Upper lobe of left lung (tissue), 6 donors: ENCODE measurements at regions not wholly inside any gene's neighbourhood (a gene's known extent, or its start where the extent isn't known, plus 50 kb on each side); places are given as distances from the start of the nearest gene placed in this dataset.
A peak's percentile ranks its signal among the peaks of the same experiment; 100 is the strongest.

Experiments
- ATAC-seq, 2 donors: fragments of 200-7000 bp; cut with Tn5 transposase; one replicate each; pipeline ENCODE4 v1.9.1; 2022; ENCODE audit warnings: mild to moderate bottlenecking in 2 of 2, moderate library complexity in 2 of 2; ENCODE audit not compliant: low FRiP score in 2 of 2
- DNase-seq, 2 donors: peaks; one replicate each; pipeline ENCODE4 v3.0.0-alpha.2; 2019 to 2020
- H3K27ac ChIP-seq, 4 donors: fragments of 200-600 bp; sonication (generic); one replicate each; pipeline ENCODE4 v1.5.1; 2016 to 2019
- H3K27me3 ChIP-seq, 4 donors: fragments of 200-600 bp; sonication (generic); one replicate each; pipeline ENCODE4 v1.5.1; 2017 to 2019
- H3K36me3 ChIP-seq, 4 donors: fragments of 200-600 bp; sonication (generic); one replicate each; pipeline ENCODE4 v1.5.1; 2016 to 2019
- H3K4me1 ChIP-seq, 4 donors: fragments of 200-600 bp; sonication (generic); one replicate each; pipeline ENCODE4 v1.5.1; 2018 to 2019
- H3K4me3 ChIP-seq, 4 donors: fragments of 200-600 bp; sonication (generic); one replicate each; pipeline ENCODE4 v1.5.1; 2017 to 2019; ENCODE audit warnings: mild to moderate bottlenecking in 2 of 4, moderate library complexity in 1 of 4
- H3K9me3 ChIP-seq, 4 donors: fragments of 200-600 bp; sonication (generic); one replicate each; pipeline ENCODE4 v1.5.1; 2018 to 2019
- EP300 ChIP-seq, 4 donors: sonication (generic); formaldehyde crosslinking; IDR thresholded peaks; one replicate each; pipeline ENCODE4 v1.5.1; 2017; ENCODE audit warnings: antibody characterized with exemption in 4 of 4, control low read depth in 2 of 4
- POLR2A ChIP-seq, 4 donors: fragments of 450-650 bp; IDR thresholded peaks; one replicate each; pipeline ENCODE4 v1.5.1; 2016 to 2017; ENCODE audit warnings: antibody characterized with exemption in 4 of 4, mild to moderate bottlenecking in 2 of 4
- POLR2AphosphoS5 ChIP-seq, 2 donors: sonication (generic); formaldehyde crosslinking; IDR thresholded peaks; one replicate each; pipeline ENCODE4 v1.5.1; 2017; ENCODE audit warnings: antibody characterized with exemption in 2 of 2
- WGBS, 2 donors: methylation state at CpG; one replicate each; pipeline ENCODE4 v1.1.5; 2017 to 2018; 5-methylcytosine and 5-hydroxymethylcytosine counted together
- TF ChIP-seq, protein P1 (sequence below), 6 experiments: fragments of 450-650 bp in 4 of 6; fragments of 200-600 bp in 2 of 6; sonication (generic) in 2 of 6; IDR thresholded peaks; one replicate each; pipeline ENCODE4 v1.5.1; 2016 to 2019; ENCODE audit warnings: antibody characterized with exemption in 6 of 6
- donor health status: DM: no; HTN: no; CAD: no; lungs with moderate emphysema.
- donor health status: DM: no; HTN: yes; CAD: no; lungs with severe emphysema.

DNA sequence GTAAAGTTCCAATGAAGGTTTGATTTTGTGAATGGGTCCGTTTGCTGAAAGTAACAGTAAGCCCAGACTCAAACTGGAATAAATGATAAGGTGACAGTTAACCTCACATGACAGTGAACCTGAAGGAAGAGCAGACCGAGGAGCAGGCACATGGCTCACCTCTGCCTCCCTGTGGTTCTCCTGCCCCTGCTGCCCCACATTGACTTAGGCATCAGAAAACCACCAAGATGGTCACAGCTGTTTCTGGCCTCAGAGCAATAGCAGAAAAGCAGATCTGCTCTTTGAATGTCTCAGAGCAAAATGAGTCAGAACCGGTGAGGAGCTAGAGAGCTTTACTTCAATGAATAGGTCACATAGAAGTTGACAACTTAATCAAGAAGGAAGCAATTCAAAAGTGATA lies 487.6 kb downstream of the METTL4 start:
- DNase-seq (no peak), ATAC-seq (no peak)
- WGBS, 2 donors = 25 to 53% methylated on average over 3 of the region's 3 CpGs
- no peaks in the 10 kb centered on the region for H3K27me3 ChIP-seq
- H3K9me3 ChIP-seq = no peaks in the 10 kb centered on the region
- H3K4me3 ChIP-seq = no peak overlapping the region
- no peaks in the 10 kb centered on the region for H3K36me3 ChIP-seq
- no peak overlapping the region for H3K27ac ChIP-seq
- no peaks in the 10 kb centered on the region for H3K4me1 ChIP-seq
- TF ChIP-seq POLR2A (IDR thresholded peaks at IDR 0.05) (no peak), EP300 (IDR thresholded peaks at IDR 0.05) (no peak), POLR2AphosphoS5 (IDR thresholded peaks at IDR 0.05) (no peak)
- TF ChIP-seq, protein P1, sequence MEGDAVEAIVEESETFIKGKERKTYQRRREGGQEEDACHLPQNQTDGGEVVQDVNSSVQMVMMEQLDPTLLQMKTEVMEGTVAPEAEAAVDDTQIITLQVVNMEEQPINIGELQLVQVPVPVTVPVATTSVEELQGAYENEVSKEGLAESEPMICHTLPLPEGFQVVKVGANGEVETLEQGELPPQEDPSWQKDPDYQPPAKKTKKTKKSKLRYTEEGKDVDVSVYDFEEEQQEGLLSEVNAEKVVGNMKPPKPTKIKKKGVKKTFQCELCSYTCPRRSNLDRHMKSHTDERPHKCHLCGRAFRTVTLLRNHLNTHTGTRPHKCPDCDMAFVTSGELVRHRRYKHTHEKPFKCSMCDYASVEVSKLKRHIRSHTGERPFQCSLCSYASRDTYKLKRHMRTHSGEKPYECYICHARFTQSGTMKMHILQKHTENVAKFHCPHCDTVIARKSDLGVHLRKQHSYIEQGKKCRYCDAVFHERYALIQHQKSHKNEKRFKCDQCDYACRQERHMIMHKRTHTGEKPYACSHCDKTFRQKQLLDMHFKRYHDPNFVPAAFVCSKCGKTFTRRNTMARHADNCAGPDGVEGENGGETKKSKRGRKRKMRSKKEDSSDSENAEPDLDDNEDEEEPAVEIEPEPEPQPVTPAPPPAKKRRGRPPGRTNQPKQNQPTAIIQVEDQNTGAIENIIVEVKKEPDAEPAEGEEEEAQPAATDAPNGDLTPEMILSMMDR (IDR thresholded peaks at IDR 0.05) = no peak

DNA sequence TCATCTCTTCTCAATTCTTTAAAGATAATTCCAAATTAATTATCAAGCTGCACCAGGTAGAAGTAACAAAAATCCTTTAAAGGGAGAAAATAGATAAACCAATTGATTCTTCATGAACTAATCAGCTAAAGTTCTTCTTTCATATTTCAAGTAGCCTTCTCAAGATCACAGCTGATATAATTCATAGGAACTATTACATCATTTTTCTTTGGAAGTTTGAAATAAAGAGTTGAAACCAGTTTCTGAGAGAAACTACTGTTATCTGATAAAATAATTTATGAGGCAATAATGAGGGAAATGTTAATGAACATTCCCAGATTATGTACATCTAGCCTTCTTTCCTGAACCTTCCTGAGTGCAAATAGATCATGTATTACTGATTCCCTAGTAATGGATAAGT lies 484.9 kb downstream of the METTL4 start:
- DNase-seq = no peak
- ATAC-seq = no peak
- no peaks in the 10 kb centered on the region for H3K4me1 ChIP-seq
- no peak overlapping the region for H3K27ac ChIP-seq
- no peak for TF ChIP-seq POLR2A (IDR thresholded peaks at IDR 0.05)
- TF ChIP-seq EP300 (IDR thresholded peaks at IDR 0.05) = no peak
- TF ChIP-seq, protein P1 (IDR thresholded peaks at IDR 0.05) = no peak
- no peak for TF ChIP-seq POLR2AphosphoS5 (IDR thresholded peaks at IDR 0.05)
- no peaks in the 10 kb centered on the region for H3K9me3 ChIP-seq
- H3K27me3 ChIP-seq = no peaks in the 10 kb centered on the region
- no peaks in the 10 kb centered on the region for H3K36me3 ChIP-seq
- H3K4me3 ChIP-seq = no peak overlapping the region

DNA sequence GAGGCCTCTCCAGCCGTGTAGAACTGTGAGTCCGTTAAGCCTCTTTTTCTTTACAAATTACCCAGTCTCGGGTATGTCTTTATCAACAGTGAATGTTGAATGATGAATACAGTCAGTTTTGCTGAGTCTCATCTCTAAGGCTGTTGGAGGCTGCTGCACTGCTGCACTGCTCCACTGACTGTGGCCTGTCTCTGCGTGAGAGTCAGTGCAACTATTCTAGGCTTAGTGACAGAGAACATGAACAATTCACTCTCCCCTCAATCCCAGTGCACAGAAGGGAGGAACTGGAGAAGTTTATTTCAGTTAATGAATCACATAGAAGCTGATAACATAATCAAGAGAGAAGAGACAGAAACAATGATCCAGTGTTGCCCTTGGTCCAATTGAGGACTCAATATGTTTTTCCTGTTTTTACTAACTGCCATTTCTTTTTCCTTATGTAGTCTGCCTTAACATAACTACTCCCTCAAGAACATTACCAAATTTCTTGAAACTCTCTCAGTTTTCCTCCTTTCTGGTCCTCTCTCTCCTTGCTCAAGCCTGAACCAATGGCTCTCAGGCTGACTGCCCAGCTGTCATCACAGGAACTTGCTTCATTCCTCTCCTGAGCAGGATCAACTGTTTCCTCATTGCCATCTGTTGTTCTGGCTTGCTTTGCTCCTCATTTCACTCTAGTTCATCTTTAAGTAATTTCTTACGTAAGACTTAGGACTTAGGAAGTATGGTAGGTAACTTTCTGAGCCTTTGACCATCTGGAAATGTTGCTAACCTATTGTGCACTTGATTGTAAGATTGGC lies 483.2 kb downstream of the METTL4 start:
- Histone ChIP-seq H3K27ac (peak overlapping the region in 1 of 4 donors; percentile 7), H3K4me3 (no peak overlapping the region), H3K9me3 (no peaks in the 10 kb centered on the region), H3K4me1 (no peaks in the 10 kb centered on the region), H3K27me3 (no peaks in the 10 kb centered on the region), H3K36me3 (no peaks in the 10 kb centered on the region)
- DNase-seq = peak in 1 of 2 donors; percentile 22
- peak in 1 of 2 donors; percentile 55 for ATAC-seq
- TF ChIP-seq, protein P1 (IDR thresholded peaks at IDR 0.05) = no peak
- TF ChIP-seq POLR2AphosphoS5 (IDR thresholded peaks at IDR 0.05) = no peak
- no peak for TF ChIP-seq EP300 (IDR thresholded peaks at IDR 0.05)
- no peak for TF ChIP-seq POLR2A (IDR thresholded peaks at IDR 0.05)
- 83 to 88% methylated on average over 5 of the region's 5 CpGs for WGBS, 2 donors

DNA sequence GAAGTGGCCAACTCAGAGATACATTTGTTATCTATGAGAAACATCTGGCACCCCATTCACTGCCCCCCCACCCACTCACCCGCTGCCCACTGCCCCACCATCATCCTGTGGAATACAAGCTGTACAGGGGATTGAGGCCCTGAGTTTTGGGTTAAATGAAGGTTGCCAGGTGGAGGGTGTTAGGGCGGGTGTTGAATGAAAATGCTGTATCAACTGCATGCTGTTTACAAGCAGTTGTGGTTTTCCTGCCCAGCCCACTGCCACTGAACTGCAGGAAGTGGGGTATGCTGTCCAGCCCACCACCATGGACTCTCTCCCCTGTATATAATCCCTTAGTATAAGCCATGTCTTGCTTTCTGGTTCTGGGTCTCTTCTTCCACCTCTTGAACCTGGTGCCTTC lies 481.9 kb downstream of the METTL4 start:
- ATAC-seq (no peak), DNase-seq (no peak)
- no peaks in the 10 kb centered on the region for H3K36me3 ChIP-seq
- H3K9me3 ChIP-seq = no peaks in the 10 kb centered on the region
- no peak overlapping the region for H3K4me3 ChIP-seq
- H3K27me3 ChIP-seq = no peaks in the 10 kb centered on the region
- no peak overlapping the region for H3K27ac ChIP-seq
- no peak for TF ChIP-seq EP300 (IDR thresholded peaks at IDR 0.05)
- TF ChIP-seq POLR2AphosphoS5 (IDR thresholded peaks at IDR 0.05) = no peak
- TF ChIP-seq, protein P1 (IDR thresholded peaks at IDR 0.05) = no peak
- TF ChIP-seq POLR2A (IDR thresholded peaks at IDR 0.05) = no peak
- 0 to 38% methylated on average over 1 to 2 of the region's 2 CpGs for WGBS, 2 donors
- no peaks in the 10 kb centered on the region for H3K4me1 ChIP-seq

DNA sequence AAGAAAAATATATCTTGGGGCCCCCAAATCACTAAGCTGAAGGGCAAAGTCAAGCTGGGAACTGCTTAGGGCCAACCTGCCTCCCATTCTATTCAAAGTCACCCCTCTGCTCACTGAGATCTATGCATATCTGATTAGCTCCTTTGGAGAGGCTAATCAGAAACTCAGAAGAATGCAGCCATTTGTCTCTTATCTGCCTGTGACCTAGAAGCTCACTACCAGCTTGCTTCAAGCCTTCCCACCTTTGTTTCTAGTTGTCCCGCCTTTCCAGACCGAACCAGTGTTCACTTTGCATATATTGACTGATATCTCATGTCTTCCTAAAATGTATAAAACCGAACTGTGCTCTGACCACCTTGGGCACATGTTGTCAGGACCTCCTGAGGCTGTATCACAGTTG lies 479.4 kb downstream of the METTL4 start:
- 55 to 69% methylated on average over 3 of the region's 3 CpGs for WGBS, 2 donors
- Histone ChIP-seq H3K27me3 (no peaks in the 10 kb centered on the region), H3K4me1 (no peaks in the 10 kb centered on the region), H3K36me3 (no peaks in the 10 kb centered on the region), H3K4me3 (no peak overlapping the region), H3K9me3 (no peaks in the 10 kb centered on the region), H3K27ac (no peak overlapping the region)
- ATAC-seq (no peak), DNase-seq (no peak)
- TF ChIP-seq, protein P1 (IDR thresholded peaks at IDR 0.05) = no peak
- no peak for TF ChIP-seq POLR2AphosphoS5 (IDR thresholded peaks at IDR 0.05)
- TF ChIP-seq EP300 (IDR thresholded peaks at IDR 0.05) = no peak
- TF ChIP-seq POLR2A (IDR thresholded peaks at IDR 0.05) = no peak
